CD4-positive, alpha-beta T cell treated with Interleukin-4 for 4 hours (primary cell): ENCODE measurements at regions not wholly inside any gene's neighbourhood (a gene's known extent, or its start where the extent isn't known, plus 50 kb on each side); places are given as distances from the start of the nearest gene placed in this dataset.

ENCODE experiments used
- DNase-seq: peaks from one replicate; pipeline ENCODE4 v3.0.0-alpha.2; 2020

- no peak for DNase-seq
Observed at GRCh38 chr22:49306632-49307480, 520.8 kb downstream of the BRD1 start.

GRCh38 chr22:49305966-49306631 lies 521.6 kb downstream of the BRD1 start:
- DNase-seq: no peak

DNA sequence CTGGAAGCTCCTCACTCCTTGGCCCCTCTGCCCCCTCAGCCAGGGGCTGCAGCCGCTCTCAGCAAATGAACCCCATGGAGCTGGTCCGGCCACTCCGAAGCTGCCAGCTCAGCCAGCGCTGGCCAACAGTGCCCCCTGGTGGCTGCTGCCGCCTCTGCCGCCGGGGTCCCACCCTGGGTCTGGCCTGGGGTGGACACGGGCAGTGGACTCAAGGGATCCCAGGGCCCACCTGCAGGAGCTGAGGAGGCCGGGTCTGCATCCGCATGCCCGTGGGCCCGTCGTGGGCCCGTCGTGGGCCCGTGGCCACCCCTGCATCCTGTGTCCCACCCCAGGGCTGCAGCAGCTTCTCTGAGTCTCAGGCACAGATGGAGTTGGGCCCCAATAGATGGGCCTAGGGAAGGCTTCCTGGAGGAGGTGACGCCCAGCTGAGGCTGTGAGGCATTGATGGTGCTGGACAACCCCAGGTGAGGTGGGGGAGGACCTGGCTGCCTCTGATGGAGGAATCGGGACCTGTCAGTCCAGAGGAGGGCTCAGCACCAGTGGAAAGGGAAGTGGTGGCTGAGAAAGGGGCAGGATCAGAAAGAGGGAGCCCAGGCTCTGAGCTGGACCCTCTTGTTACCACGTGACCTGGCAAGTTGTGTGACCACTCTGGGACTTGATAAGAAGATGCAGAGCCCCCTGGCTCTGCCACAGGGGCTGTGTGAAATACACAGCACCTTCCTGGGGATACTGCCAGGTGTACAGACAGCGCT lies 522.3 kb downstream of the BRD1 start:
- peak; percentile 20 for DNase-seq

DNA sequence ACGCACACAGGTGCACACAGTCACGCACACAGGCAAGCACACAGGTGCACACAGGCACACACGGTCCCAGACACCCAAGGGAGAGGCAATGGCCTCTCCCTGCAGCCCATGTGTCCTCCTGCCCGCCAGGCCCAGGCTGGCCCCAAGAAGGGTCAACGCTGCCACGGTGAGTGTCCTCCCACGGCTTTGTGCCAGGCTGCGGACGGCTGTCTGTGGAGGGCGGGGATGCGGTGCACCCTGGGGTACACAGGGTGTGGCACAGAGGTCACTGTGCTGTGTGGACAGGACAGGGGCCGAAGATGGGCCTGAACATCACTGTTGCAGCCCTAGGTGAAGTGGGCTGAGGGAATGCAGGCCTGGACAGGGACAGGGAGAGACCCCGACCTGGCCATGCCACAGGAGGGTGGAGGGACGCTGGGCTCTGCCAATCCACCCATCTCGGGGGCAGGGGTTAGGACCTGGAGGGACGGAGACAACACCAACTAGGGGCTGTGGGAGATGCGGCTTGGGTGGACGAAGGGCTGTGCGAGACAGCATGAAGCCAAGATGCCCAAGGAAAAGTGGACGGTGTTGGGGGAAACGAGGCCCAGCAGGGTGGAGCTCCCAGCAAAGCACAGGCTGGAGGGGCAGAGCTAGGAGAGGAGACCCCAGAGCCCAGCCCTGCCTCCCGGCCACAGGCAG lies 523.8 kb downstream of the BRD1 start:
- no peak for DNase-seq

GRCh38 chr22:49303061-49303735 lies 524.5 kb downstream of the BRD1 start:
- DNase-seq: no peak

DNA sequence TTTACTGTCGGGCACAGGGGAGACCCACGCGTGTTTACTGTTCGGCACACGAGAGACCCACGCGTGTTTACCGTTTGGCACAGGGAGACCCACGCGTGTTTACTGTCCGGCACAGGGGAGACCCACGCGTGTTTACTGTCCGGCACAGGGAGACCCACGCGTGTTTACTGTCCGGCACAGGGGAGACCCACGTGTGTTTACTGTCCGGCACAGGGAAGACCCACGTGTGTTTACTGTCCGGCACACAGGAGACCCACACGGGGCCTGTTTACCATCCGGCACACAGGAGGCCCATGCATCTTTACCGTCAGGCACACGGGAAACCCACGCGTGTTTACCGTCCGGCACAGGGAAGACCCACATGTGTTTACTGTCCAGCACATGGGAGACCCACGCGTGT lies 525.1 kb downstream of the BRD1 start:
- DNase-seq: no peak

- no peak for DNase-seq
Observed at GRCh38 chr22:49302150-49302460, 525.6 kb downstream of the BRD1 start.

GRCh38 chr22:49301398-49302149 lies 526.1 kb downstream of the BRD1 start:
- DNase-seq: no peak

DNA sequence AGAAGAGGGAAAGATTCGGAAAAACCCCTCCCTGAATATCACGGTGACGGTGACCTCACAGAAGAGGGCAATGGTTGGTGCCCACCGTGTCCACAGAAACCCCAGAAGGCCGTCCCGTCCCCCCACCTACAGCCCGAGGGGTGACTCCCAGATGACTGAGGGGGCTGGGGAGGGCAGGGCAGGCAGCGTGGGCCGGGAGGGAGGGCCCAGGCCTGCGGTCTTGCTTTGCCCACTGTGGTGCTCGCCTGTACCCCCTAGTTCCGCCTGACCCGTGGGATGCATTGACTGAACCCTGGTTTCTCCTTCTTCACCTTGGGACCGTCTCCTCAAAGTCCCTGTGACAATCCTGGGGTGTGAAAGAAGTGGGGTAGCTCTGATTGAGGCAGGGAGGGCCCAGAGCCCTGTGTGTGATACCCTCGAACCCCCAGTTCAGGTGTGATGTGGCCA lies 526.7 kb downstream of the BRD1 start:
- DNase-seq: no peak

DNA sequence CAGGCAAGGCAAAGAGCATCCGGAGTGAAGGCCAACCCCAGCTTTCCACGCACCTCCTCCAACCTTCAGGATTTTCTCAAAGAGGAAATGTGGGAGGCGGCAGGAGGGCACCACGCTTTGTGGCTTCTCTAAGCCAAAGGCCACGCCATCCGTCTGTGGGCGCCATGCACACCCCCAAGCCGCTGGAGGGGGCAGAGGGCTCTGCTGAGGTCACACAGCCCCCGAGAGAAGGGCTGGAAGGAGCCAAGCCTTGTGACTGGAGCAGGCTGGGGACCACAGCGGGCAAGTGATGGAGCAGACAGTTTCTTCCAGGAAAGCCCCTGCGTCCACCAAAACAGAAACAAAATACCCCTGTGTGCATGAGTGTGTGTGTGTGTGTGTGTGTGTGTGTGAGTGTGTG lies 527.4 kb downstream of the BRD1 start:
- DNase-seq: no peak

- DNase-seq: no peak
Observed at GRCh38 chr22:49299821-49300231, 527.8 kb downstream of the BRD1 start.

- DNase-seq: no peak
Observed at GRCh38 chr22:49298834-49299750, 528.6 kb downstream of the BRD1 start.

DNA sequence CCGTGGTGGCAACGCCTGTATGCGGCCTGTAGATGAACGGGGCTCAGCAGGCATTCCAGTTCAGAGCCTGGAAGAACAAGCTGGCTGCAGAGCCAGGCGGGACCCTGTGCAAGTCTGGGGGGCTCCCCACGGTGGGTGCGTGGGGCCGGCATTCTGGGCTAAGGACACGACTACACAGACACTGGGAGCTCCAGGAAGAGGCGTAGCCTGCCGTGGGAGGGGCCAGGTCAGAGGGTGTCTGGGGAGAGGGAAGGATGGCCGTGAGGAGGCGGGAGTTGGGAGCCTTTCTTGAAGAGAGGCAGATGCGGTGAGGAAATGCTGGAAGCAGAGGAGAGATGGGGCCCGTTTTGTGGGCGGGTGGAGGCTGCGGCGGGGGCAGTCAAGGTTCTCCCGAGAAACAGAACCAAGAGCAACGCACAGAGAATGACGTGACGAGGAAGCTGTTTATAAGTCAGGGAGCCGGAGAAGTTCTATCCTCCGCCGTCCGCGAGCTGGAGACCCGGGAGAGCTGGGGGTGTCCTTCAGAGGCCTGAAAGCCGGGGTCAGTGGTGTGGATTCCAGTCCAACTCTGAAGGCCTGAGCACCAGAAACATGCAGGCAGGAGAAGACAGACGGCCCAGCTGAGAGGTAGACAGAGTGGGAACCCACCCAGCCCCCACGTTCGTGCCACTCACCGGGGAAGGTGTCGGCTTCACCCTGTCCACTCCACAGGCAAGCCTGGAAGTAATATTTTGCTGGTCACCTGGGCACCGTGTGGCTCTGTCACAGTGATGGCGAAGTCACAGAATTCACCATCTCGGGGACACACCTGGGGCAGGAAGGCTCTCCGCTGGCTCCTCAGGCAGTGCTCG lies 529.6 kb downstream of the BRD1 start:
- no peak for DNase-seq

DNA sequence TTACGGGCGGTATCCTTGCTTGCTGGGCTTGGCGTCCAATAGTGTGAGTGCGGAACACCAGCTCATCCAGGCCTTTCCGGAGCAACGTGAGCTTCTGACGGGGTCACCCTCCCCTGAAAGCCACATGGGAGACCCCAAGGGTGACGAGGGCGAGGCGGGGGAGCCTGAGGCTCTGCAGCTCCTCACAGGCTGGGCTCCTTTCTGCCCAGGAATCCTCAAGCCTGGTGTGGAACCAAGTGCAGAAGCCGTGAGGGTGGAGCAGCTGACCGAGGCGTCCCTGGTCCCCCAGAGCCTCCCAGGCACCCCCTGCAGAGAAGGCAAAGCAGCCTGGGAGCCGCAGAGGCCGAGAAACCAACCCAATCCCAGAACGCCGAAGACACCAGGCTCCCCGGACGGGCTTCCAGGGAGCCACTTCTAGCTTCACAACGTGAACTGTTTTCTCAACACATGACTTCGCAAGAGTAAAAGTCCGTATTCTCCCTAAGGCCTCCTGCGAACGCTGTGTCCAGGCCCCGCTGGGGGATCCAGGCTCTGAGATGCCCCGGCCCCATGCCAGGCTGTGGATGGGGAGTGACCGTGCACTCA lies 530.3 kb downstream of the BRD1 start:
- DNase-seq: no peak

- DNase-seq: no peak
Observed at GRCh38 chr22:49296561-49296960, 531.1 kb downstream of the BRD1 start.

DNA sequence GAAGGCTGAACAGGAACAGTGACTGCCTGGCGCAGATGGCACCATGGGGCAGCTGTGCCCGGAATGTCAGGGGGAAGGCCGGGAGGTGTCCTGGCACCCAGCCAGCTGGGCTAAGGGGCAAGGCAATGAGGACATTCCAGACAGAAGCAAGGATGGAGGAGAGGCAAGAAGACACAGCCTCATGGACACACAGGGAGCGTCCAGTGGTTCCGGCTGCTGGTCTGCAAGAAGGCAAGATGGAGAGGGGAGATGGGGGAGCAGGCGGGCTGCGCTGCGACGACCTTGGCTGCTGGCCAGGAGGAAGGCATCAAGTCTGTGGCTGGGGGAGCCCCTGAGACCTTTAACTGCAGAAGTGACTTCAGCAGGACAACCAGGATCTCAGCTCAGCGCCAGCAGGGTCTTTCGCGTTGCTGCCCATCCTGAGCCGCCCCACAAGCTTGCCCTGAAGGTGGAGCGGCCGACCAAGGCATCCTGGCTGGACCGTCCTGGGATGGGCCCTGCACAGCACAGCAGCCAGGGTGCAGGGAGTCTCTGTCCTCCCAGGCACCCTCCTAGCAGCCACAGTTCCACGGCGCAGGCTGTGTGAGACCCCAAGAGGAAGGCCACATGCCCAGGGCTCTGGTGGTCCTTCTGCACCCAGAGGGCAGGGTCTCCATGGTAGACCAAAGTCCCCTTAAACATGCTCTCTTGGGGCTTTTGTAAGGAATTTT lies 531.7 kb downstream of the BRD1 start:
- no peak for DNase-seq

DNA sequence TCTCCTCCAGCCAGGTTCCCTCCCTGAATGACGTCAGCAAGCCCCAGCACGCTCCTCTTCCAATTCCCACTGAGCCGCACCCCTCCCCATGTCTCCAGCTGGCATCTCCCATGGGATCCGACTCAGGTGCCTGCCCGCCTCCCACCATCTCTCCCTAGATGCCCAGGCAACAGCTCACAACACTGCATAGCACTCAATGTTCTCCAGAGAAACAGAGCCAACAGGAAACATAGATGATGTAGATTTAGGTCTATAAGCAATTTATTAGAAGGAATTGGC lies 532.3 kb downstream of the BRD1 start:
- no peak for DNase-seq

DNA sequence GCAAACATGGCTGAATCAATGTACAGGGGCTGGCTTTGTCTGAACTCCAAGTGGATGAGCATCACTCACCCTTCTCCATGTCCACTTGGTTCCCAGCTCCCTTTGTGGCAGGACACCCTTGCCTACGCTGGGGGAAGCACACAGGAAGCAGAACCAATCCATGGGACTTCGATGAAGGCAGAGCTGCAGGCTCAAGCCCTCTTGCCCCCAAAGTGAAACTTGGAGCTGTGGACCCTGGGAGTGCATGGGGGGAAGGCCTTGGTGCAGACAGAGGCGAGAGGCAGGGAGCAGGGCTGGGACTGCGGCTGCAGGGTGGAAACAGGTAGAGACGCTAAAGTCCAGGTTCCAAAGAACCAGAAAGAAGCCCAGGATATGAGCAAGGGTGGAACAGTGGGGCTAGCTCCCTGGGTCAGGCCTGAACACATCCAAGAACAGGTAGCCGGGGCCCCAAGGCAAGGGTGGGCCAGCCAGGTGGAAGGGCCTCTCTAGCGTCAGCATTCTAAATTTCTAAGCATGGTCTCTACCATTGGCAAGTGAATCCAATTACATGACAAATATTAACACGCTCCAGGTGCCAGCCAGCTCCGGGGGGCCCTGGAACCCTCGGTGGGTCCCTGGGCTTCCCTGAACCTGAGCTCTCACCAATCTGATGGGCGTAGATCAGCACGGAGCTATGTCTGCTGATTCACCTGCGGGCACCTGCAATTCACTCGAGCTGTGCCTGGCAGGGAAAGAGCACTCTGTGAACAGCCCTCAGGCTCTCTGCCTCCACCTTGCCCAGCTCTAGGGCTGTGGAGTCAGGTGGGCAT lies 532.8 kb downstream of the BRD1 start:
- no peak for DNase-seq
